AG09319 (cell line): ENCODE measurements at regions not wholly inside any gene's neighbourhood (a gene's known extent, or its start where the extent isn't known, plus 50 kb on each side); places are given as distances from the start of the nearest gene placed in this dataset.

Experiments
- DNase-seq: peaks from one replicate; pipeline ENCODE4 v3.0.0-alpha.2; 2010; ENCODE audit warnings: low read depth; ENCODE audit errors: extremely low read depth
- TF ChIP-seq, protein P1 (sequence below): IDR thresholded peaks from 2 replicates; pipeline ENCODE4 v1.5.1; 2011; ENCODE audit warnings: low read depth, mild to moderate bottlenecking, inconsistent platforms, low read length, moderate library complexity

DNA sequence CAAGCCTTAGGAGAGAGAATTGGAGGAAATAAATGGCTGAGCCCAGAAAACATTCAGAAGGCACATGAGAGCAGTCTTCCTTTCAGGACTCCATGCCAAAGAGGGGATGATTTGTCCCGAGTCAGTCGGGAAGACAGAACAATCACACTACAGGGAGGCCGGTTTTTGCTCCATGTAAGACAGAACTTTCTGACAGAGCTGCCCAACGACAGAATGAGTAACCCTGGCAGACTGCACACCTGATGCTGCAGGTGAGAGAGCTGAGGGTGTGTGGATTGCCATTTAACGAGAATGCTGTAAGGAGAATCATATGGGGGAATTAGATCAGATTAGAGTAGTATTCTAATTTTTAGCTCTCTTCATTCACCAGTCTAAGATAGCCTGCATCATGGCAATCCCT lies 533.0 kb downstream of the EPHB1 start:
- DNase-seq, result no peak

DNA sequence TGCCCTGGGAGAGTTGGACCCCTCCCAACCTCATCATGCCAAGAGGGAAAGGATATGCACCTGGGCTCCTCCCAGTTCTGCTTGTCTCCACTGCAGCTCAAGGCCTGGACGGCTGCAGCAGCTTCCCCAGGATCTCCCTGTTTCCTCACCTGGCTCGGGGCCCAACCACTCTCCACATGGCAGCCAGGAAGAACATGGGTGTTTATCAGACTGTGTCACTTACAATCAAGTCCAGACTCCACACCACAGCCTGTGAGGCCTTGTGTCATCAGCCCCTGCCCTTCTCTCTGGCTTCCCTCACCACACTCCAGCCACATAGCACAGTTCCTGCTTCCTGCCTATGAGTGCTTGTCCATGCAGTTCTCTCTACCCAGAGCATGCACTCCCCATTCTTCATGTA lies 534.4 kb downstream of the EPHB1 start:
- DNase-seq, result no peak
- TF ChIP-seq, protein P1, sequence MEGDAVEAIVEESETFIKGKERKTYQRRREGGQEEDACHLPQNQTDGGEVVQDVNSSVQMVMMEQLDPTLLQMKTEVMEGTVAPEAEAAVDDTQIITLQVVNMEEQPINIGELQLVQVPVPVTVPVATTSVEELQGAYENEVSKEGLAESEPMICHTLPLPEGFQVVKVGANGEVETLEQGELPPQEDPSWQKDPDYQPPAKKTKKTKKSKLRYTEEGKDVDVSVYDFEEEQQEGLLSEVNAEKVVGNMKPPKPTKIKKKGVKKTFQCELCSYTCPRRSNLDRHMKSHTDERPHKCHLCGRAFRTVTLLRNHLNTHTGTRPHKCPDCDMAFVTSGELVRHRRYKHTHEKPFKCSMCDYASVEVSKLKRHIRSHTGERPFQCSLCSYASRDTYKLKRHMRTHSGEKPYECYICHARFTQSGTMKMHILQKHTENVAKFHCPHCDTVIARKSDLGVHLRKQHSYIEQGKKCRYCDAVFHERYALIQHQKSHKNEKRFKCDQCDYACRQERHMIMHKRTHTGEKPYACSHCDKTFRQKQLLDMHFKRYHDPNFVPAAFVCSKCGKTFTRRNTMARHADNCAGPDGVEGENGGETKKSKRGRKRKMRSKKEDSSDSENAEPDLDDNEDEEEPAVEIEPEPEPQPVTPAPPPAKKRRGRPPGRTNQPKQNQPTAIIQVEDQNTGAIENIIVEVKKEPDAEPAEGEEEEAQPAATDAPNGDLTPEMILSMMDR, result no peak

More for the DNA sequence above, 533.0 kb downstream of the EPHB1 start:
- TF ChIP-seq, protein P1, result no peak

DNA sequence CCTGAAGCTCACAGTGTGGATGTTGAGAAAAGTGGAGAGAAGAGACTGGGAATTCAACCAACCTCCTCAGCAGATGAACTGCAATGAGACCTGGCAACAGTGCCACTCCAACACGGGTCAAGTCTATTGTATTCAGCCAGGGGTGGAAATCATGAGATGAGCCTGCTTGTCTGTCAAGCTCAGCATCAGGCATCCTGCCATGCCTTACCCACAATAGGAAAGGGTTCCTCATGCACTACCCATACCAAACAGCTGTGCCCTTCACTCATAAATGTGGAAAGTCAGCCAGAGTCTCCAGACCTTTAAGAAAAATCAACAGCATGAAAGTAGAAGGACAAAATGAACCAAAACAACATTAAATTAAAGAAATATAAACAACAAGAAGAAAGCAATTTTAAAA lies 542.1 kb downstream of the EPHB1 start:
- TF ChIP-seq, protein P1, result no peak
- no peak for DNase-seq

DNA sequence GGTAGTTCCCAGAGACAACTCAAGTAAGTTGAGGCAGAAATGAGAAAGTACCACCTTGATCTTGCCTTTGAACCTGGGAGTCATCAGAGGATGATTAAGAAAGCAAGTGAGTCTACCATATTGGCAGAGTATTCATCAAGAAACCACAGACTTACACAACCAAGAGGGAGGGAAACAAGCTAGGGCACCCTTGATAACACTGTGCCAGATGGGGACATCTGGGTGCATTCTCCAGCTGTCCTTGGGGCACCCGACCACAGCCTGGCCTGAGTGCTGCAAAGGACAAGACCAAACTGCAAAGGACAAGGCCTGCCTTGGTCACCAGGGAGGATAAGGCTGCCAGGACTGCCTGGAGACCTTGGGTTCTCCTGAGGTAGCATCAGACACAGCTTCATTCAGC lies 553.6 kb downstream of the EPHB1 start:
- TF ChIP-seq, protein P1, result no peak
- no peak for DNase-seq

DNA sequence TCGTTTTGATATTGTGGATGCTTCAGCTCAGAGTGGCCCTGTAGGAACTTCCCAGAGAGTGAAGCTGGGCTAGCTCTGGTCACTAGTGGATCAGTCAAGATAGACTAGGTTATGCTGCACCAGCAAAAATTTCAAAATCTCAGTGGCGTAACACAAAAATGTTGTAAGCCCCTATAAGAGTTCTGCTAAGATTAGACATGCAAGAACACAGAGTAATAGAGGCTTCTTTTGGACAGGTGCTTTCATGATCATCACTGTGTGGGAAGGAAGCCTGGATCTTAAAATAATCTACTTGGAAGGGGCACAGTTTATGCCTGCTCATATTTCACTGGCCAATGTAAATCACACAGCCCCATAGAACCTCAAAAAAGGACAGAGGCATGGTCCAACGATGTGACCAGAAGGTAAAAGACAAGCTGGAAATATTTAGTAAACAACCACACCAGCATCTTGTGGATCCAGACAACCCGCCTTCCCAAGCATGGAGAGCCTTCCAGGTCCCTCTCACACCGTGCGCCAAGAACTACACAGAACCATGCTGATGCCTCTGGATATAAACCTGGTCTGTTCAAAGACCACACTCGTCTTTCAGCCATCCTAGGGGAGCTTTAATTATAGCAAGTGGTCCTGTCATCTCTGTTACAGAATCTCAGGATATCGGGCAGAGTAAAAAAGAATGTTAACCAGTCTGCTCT lies 554.3 kb downstream of the EPHB1 start:
- no peak for DNase-seq
- TF ChIP-seq, protein P1, result no peak

DNA sequence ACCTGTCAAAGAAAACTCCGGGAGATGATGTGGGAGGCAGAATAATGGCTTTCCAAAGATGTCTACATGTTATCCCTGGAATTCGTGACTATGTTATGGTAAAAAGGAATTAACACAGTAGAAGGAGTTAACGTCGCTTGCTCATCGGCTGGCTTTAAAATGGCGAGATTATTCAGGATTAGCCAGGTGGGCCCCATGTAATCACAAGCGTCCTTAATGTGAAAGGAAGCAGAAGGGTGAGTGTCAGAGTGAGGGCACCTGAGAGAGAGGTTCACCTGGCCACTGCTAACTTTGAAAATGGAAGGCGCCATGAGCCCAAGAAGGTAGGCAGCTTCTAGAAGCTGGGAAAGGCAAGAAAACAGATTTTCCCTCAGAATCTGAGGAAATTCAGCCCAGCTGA lies 557.2 kb downstream of the EPHB1 start:
- TF ChIP-seq, protein P1, result no peak

DNA sequence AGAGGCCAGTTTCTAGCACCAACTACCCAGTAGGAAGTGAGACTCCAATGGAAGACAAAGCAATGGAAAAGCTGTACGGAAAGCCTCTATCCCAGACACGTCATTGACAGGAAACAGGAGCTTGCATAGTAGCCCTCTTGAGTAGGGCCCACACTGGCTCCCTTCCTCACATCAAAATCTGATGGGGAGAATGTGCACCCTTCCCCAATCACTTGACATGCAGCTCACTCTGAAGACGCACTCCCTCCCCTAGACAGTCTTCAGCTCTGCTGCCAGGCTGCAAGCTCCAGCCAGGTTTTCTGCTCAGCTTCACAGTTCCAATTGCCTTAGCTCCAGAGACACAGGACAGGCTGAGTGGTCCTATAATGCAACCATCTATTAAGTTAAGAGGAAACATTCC lies 567.8 kb downstream of the EPHB1 start:
- no peak for DNase-seq
- TF ChIP-seq, protein P1, result no peak

More for the DNA sequence above, 557.2 kb downstream of the EPHB1 start:
- no peak for DNase-seq
